ENCODE measurements at regions not wholly inside any gene's neighbourhood (a gene's known extent, or its start where the extent isn't known, plus 50 kb on each side); places are given as distances from the start of the nearest gene placed in this dataset.

DNA sequence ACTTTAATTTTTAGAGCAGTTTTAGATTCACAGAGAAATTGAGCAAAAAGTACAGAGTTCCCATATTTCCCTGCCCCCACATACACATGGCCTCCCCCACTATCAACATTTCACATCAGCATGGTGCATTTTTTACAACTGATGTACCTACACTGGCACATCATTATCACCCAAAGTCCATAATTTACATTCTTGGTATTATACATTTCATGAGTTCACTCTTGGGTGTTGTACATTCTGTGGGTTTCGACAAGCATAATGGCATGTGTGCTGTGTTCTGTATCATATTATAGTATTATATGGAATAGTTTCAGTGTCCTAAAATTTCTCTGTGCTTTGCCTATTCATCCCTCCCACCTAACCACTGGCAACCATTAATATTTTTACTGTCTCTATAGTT is 419.8 kb upstream of the THBS1 start:
- DNase-seq: no peak

DNA sequence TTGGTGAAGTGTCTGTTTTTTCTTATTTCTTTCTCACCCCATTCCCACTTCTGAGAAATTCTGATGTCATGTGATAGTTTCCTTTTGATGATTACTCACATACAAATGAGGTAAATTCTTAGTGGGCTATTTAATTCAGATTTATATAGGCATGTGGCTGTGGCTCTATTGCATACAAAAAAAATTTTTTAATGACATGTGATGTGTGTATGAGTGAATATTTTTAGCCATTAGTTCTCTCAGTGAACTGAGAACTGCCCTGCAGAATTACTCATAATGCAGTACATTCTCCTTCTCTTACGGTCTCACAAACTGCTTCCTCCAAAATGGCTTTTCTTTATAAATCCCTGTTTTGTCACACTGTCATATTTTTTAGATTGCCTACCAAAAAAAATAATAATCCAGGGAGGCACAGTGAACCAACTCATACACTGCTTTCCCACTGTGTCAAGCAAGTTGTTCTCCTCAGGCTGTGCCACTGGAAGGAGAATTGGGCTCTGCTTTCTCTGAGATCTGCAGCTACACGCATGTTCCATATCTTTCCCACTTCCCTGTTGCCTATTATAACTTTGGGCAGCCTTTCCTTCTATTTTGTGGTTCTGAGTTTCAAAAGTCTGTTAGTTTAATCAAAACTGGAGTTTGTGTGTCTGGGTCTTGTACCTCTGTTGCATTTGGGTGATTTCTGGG is 415.7 kb upstream of the THBS1 start:
- no peak for DNase-seq

DNA sequence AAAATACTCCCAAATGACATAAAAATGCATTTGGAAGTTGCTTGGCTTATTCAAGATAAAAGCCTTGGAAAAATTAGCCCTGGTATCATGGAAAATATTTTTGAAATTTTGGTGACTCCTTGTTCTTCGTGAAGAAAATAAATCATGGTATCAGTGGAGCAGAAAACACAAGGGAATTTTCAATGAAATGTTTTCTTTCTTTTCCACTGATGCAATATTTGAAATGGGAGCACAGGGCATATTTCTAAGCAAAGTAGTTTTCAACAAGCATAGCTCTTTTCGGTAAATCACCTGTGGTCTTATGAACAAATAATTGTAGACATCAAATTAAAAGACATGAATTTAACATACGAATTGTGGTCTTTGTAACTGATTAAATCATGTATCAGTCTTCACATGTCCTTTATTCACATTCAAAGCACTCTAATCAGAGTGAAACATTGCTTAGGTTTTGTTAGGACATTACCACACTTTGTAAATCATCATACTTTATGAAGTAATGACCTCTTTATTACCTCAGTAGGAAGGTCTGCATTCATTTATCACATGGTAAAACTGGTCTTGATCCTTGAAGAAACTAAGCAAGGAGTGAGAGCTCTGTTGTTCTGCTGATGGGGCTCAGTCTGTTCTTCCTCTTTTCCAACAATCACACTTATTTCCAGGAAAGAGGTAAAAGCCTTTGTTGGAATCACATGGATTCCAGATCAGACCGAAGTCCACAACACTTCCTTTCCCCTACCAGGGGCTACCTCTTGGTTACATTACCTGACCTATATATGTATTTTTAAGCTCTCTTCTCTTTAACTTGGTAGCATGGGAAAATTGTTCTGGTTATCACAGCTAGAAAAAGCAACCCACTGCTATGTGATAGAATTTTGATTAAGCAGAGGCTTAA is 413.5 kb upstream of the THBS1 start:
- no peak for DNase-seq

DNA sequence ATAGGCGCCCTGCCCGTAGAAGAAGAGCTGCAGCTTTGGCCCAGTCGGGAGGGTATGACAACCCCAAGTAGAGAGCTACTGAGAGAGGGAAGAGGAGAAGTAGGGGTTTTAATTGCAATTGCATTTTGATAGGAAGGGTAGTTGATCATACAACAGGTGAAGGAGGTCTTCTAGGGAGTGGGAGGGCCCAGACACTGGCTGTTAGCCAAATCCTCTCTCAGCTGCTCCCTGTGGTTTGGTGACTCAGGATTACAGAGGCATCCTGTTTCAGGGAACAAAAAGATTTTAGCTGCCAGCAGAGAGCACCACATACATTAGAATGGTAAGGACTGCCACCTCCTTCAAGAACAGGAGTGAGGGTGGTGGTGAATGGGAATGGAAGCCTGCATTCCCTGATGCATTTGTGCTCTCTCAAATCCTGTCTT is 408.9 kb upstream of the THBS1 start:
- DNase-seq: peak; percentile 69

DNA sequence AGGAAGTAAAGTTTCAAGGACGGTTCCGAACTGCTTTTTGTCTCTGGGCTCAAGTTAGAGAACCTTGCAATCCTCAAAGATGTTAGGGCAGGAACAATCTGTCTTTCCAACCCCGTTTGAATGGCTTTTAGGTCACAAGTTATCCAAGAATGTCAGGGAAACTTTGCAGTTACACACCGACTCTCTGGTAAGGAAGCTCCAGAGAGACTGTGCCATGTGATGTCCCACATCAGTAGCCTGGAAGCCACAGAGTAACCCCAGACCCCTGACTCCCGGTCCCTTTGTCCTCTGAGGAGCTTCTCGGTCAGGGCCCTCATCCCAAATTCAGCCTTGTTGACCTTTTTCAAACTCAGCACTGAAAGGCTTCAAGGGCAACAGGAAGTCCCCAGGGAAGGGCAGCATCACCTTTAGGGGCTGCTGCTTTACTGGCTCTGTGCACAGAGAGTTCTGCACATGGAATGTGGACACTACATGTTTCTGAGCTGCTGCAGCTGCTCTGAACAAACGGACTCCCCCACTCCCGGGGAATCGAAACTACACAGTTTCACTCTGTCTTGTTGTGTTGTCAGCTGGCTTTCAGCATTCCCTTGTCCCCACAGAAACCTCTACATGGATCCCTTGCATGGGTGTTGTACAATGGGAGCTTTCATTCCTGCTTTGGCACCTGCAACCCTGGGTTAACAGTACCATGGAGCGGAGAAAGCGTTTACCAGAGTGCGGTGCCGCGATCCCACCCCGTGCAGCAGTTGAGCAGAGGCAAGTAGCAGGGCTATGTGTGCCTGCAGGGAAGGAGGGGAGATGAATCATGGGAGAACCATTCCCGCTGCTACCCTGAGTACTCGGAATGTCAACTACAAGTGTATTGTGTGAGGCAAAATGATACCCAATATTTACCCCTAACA is 408.2 kb upstream of the THBS1 start:
- DNase-seq: peak; percentile 23

DNA sequence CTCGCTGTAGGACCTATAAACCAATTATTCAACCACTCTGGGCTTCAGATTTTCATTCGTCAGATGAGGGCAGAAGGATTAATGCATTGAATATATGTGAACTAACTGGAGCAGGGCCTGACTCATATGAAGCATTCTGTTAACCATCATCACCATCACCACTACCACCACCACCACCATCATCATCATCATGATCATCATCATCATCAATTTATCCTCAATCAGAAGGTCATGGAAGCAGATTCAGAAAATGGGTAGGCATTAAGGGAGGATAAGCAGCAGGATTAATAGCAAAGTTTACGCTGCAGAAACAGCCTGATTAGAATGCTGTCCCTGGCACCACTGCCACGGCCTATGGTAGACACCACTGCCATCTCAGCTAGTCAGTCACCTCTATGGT is 407.5 kb upstream of the THBS1 start:
- no peak for DNase-seq

DNA sequence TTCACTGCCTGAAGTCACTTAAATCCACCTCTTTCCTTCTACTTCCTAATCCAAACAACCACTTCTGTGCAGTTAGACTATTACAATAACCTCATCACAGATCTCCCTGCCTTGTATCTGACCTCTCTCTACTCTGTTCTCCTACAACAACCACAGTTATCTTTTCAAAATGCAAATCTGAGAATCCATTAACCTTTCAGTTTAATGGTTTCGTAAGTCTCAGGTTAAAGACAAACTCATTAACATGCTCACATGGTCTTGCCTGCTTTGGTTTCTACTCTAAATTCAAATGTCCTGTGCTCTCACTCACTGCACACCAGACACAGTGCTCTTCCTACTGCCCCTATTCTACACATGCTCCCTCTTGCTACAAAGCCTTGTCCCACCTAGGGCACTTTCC is 406.5 kb upstream of the THBS1 start:
- DNase-seq: no peak

DNA sequence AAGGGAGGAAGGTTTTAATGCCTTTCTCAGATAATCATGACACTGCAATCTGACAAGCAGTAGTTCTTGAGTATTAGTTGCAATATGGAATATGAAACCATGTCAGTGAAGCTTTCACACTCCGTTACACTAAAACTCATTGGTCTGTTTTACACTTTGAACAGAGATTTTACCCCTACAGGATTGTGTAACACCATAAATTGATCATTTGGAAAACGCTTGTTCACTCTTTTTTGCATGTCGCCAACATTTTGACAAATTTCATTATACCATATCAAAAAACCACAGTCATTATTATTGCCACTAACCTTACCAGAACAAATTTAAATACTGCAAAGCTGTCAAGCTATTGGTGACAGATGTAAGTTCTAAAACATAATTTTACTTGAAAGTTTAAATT is 404.8 kb upstream of the THBS1 start:
- no peak for DNase-seq

DNA sequence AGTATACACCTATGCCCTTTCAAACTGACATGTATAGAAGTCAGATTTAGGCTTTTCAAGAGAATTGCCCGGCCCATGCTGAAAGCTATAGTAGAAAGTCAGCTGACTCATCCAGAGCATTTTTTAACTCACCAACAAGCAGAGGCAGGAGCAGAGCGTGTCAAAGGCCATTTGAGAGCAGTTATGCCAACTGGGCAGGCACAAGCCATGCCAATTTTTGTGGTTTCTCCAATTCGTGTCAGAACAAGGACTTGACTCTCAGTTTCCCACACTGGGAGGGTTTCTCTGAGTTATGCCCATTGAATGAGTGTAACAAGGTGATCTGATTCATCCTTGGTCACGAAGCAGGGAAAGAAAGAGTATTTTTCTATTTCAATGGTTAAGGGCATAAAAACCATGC is 403.3 kb upstream of the THBS1 start:
- DNase-seq: no peak

DNA sequence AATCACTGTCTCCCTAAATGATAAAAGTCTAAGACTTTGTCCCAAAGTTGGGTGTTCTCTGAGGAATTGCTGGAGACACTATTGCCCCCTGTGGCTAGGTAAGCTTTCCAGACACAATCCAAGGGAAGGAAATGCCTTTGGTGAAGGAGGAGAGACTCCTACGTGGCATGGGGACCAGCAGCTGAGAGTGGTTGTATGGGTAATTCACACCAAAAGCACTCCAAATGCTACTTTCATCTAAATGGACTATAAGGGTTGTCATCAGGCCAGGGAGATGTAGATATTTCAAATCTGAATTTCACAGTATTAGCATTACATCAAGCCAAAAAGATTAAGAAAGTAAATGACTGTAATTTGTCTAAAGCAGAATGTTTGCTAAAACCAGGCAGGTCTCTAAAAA is 400.8 kb upstream of the THBS1 start:
- DNase-seq: no peak

DNA sequence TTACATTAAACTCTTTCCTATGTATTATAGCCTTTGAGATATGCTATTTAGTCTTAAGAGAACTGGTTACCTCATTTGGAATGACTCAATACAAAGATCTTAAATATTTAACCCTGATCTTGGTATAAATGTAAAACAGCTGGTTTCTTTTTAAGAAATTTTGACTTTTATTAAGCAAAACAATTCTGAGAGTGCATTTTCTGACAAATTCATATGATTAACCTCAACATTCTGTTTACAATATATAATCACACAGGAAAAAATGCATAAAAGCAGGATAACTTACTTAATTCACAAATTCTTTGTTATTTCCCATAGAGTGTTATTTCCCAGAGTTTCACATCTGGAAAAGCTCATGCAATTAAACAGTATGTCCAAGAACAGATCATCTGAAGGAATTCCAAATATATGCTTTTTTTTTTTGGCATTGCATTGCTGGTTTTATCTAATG is 400.4 kb upstream of the THBS1 start:
- no peak for DNase-seq

DNA sequence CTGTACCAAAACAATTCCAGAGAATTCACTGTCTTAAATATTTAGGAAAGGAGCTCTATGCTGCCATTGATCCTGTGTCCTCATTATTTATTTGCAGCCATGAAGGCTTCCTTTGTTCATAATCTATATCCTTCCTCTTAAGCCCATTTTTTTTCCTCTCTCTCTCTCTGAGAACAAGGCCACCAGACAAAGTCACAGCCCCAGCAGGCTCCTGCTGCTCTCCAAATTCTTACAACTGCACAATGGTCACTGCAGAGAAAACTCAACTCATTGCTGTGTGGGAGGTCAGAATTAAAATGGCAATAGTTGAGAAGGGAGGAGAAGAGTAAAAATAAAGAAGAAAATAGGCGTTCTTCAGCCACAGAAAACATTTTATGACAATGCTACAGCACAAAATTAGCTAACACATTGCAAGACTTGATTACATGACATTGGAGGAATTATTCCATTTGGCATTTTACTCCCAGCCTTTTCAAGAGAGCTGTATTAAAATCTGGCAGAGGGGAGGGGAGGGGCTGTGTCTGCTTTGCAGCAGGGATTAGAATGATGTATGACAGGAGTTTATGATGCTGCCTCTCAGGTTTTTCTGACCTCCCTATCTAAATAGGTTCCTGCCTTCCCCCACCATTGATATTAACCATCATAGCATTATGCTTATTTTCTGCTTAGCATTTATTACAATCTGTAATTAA is 399.7 kb upstream of the THBS1 start:
- DNase-seq: no peak

DNA sequence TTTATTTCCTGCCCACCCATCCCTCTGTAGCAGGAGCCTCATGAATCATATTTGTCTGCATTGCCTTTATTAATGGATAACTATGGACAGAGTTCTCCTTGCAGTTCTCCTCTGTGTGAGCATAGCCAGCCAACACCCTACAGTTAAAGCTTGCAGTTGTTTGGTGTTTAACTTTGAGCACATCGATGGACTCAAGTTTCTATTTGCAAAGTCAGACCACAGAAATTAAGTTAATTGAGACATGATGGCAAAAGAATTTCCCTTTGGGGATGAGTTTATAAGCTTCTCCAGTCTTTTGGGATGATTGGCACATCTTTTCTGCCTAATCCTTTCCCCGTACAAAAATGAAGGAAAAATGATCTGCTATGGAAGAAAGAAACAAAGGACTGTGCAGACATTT is 398.9 kb upstream of the THBS1 start:
- DNase-seq: no peak

DNA sequence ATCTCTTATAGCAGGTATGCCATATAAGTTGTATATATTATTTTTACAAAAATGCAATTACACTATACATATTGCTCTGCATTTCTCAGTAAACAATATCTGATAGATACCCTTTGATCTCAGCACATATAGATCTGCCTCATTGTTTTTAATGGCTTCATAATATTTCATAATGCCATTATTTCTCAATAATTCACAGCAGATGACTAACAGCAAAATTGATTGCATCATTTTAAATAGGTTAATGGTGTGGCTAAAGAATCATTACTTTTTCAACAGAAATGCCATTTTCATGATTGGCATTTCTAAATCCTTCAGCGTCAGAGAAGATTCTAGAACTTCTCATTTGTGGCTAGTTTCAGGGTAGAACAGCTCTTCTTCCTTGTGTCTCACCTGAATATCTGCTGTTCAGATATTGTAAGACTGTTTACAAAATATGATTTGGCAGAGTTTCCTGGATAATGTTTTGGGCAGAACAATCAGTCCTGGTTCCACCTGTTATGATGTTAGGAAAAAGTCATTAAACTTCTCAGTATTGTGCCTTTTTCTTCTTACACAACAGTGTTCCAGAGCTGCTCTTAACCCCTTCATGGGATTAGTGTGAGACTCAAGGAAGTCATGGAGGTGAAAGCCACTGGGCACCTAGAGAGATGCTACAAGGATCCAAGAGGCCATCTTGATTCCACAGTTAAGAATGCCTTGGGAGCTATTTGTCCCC is 397.6 kb upstream of the THBS1 start:
- no peak for DNase-seq

DNA sequence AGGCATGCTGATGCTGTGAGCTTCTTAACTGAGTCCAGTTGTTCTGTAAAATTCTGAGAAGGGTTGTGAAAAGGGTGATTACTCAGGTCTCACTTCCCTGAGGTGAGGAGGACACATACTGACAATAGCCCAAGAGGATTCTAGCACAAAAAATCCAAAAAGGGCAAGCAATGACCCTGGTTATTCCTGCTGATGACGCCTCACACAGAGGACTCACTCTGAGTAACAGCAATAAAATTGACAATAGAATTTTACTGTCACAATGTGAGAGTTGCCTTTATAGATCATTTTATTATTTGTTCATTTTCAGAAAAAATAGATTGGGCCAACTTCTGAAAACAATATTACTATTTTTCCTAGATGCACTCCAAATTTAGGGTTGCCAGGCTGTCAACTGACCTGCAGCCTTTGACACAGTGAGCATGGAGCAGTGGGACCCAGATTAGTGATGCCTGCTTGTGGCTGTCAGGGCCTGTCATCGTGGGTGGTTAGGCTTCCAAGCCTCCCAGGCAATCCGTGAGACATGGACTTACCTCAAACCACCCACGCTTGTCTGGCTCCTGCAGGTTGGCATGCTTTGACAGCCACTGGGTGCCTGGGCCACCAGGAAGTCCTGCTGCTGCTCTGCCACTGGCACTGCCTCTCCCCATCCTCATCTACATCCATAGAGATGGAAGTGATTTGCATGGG is 396.0 kb upstream of the THBS1 start:
- DNase-seq: no peak

DNA sequence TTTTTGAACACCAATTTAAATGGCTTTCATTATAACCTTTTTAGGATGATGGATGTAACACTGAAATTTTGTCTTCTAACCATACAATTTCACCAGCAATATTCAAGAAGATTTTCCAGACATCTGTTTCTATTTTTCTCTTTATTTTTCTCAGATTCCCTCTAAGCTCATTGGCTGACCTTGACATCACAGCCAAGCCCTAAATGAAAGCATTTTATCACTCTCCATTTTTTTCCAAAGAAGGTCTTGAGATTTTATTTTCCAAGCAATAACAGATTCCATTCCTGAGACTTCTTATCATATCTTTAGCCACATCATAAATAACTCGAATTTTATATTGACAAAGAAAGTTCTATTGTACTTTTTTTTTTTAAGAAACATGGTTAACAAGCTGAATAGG is 392.6 kb upstream of the THBS1 start:
- no peak for DNase-seq

DNA sequence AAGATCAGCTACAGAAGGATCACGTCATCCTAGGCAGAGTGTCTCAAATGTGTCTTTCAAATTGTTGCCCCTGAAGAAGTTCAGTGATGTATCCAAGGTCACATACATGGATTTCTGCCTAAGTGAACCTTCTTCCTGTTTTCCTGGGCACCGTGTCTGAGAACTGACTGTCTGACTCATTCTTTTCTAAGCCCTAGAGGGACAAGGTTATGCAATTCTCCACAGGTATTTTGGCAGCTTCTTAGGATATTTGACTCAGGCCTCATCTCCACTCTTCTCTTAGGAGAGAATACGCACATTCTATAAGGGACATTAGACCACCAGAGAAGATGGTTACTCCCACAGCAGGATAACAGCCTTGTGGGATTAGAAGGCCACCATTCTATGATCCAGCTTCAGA is 391.9 kb upstream of the THBS1 start:
- DNase-seq: peak; percentile 22

DNA sequence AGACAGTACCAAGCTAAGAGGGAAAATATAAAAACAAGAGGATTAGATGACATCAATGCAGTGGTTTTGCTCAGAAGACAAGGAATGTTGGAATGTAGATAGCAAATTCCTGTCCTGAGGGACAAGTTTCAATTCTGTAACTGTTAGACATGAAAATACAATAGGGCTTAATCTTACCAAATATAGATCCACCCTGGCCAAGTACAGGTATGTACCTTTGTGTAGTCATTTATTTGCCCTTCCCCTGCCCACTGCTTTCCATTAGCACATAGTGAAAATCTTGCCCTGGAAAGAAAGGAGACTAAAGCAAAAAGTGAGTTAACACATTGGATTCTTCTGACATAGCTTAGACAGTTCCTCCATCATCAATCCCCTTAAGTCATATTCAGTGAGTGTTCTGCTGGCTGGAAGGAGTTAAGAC is 389.0 kb upstream of the THBS1 start:
- no peak for DNase-seq

DNA sequence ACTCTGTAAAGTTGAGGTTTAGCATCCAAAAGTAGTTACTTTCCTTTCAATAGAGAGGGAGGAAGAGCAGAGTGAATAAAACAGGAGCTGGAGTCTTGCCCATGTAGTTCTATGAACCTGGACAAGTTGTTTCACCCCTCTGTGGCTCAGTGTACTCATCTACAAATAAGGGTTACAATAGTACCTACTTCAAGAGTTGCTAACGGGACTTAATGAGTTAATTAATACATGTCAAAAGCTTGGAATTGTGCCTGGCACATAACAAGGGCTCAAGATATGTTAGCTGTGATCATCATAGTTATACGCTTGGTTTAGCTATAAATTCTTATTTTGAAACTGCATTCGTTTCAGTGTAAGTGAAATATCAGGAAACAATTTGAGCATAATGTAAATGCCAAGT is 388.5 kb upstream of the THBS1 start:
- no peak for DNase-seq

DNA sequence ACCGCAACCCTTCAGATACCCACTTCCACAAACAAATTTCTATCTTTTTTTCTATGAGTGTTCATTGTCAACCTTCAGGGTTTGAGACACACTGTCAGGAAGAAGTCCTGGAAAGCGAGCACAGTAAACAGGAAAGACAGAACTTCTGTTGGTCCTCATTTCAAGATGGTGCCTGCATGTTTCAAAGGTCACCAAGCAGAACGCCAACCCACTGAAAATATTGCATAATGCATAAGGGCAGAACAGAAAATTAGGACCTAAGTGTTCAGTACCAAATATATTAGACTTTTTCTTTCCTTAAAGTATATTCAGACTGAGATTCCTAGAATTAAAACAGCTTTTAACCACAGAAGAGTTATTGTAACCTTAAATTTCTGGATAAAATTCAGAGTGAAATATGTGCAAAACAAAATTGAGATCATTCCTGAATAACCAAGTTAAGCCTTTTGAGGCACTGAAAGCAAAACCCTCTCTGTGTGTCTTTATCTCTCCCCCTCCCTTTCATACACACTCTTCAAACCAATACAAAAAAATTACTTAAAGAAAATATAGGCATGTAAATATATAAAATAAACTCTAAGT is 387.8 kb upstream of the THBS1 start:
- no peak for DNase-seq

DNA sequence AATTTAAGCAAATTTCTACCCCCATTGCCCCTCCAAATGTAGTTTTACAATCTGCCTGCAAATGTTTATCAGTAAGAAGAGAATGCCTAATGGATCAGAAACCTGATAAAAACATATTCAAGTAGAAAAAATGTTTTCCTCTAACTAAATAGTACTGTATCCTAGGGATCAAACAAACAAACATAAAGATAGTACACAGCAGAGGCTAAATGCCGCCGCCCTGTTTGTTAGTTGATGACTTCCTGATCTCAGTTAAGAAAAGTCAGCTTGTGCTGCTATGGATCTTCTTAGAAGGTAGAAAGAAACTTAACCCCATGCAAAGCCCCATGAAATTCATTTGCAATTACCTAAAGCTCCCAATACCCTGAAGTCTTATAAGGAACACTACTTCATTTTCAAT is 387.3 kb upstream of the THBS1 start:
- DNase-seq: no peak

All from T1000 (cell line).